T-helper 1 cell (primary cell): ENCODE measurements at regions not wholly inside any gene's neighbourhood (a gene's known extent, or its start where the extent isn't known, plus 50 kb on each side); places are given as distances from the start of the nearest gene placed in this dataset.

Experiments
- DNase-seq, 5 donors: peaks; one replicate each; pipeline ENCODE4 v3.0.0-alpha.2; 2012 to 2020

- DNase-seq, result no peak
Measured at GRCh38 chr18:40932862-40933261, 1022.2 kb upstream of the PIK3C3 start.

GRCh38 chr18:40930211-40930882, 1024.7 kb upstream of the PIK3C3 start:
- DNase-seq, result no peak

- DNase-seq, result no peak
Measured at GRCh38 chr18:40929399-40929798, 1025.6 kb upstream of the PIK3C3 start.

- no peak for DNase-seq
Measured at GRCh38 chr18:40926679-40927078, 1028.4 kb upstream of the PIK3C3 start.

- DNase-seq, result no peak
Measured at GRCh38 chr18:40925071-40925541, 1029.9 kb upstream of the PIK3C3 start.

GRCh38 chr18:40921845-40922629, 1033.0 kb upstream of the PIK3C3 start:
- no peak for DNase-seq

GRCh38 chr18:40917056-40917455, 1038.0 kb upstream of the PIK3C3 start:
- no peak for DNase-seq

GRCh38 chr18:40915724-40916123, 1039.3 kb upstream of the PIK3C3 start:
- DNase-seq, result no peak

- DNase-seq, result no peak
Measured at GRCh38 chr18:40911582-40912254, 1043.3 kb upstream of the PIK3C3 start.

GRCh38 chr18:40911041-40911440, 1044.0 kb upstream of the PIK3C3 start:
- no peak for DNase-seq

- DNase-seq, result no peak
Measured at GRCh38 chr18:40907842-40908241, 1047.2 kb upstream of the PIK3C3 start.

GRCh38 chr18:40904295-40904694, 1050.7 kb upstream of the PIK3C3 start:
- DNase-seq, result no peak

GRCh38 chr18:40902436-40902835, 1052.6 kb upstream of the PIK3C3 start:
- DNase-seq, result no peak

GRCh38 chr18:40897884-40898283, 1057.2 kb upstream of the PIK3C3 start:
- no peak for DNase-seq

- no peak for DNase-seq
Measured at GRCh38 chr18:40883271-40883670, 1071.8 kb upstream of the PIK3C3 start.

GRCh38 chr18:40882468-40882867, 1072.6 kb upstream of the PIK3C3 start:
- no peak for DNase-seq

- no peak for DNase-seq
Measured at GRCh38 chr18:40878371-40878770, 1076.7 kb upstream of the PIK3C3 start.

GRCh38 chr18:40877096-40877495, 1077.9 kb upstream of the PIK3C3 start:
- no peak for DNase-seq

GRCh38 chr18:40875101-40875615, 1079.9 kb upstream of the PIK3C3 start:
- DNase-seq, result no peak

GRCh38 chr18:40874233-40874632, 1080.8 kb upstream of the PIK3C3 start:
- no peak for DNase-seq

GRCh38 chr18:40868110-40868858, 1086.8 kb upstream of the PIK3C3 start:
- DNase-seq, result no peak

GRCh38 chr18:40867459-40867858, 1087.6 kb upstream of the PIK3C3 start:
- no peak for DNase-seq

- no peak for DNase-seq
Measured at GRCh38 chr18:40866968-40867367, 1088.1 kb upstream of the PIK3C3 start.
